NCI-H146 treated with DMSO at 0.1 percent for 48 hours (cell line): ENCODE measurements at regions not wholly inside any gene's neighbourhood (a gene's known extent, or its start where the extent isn't known, plus 50 kb on each side); places are given as distances from the start of the nearest gene placed in this dataset.
"Not testable (repeated sequence)": the region's sequence is repeated elsewhere in the genome, so short reads cannot be mapped to it uniquely, and the experiment has no call there.

Experiments used
- DNase-seq: peaks from one replicate; lab custom pipeline; 2025; ENCODE audit not compliant: unreplicated experiment; lab: John Stamatoyannopoulos, UW

DNA sequence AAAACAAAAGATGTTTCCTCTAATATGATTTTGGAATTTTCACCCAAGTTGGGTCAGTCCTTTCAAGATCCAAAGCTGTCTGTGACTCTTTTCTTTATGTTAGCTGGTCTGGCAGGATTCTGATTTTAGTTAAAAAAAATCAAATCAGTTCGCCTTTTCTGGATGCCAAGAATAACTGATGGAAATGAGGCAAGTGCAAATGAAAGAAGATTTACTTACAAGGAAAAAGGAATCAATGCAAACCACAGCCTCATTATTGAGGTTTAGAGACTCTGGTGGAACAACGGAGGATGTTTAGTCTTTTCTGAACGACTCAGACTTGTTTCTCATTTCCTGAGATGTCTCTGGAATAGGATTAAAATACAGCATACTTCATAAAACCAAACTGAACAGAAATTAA is 117.0 kb upstream of the DYRK2 start:
- DNase-seq = no peak

DNA sequence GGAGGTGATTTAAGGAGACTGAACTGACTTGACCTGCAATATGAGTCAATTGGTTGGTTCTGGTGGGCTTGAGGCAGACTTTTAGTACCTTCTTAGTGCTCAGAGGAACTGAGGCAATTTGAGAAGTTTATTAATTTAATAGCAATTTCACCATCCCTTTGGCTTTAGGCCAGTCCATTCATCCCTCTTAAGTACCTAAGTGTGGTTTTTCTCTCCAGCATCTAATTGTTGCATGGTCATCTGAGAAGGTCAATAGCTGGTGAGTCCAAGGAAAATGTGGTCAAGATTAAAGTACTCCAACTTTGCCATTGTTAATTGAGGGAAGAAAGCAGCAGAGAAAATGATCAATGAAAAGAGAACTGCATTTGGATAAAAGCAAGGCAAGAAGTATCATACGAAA is 115.4 kb upstream of the DYRK2 start:
- DNase-seq = no peak

DNA sequence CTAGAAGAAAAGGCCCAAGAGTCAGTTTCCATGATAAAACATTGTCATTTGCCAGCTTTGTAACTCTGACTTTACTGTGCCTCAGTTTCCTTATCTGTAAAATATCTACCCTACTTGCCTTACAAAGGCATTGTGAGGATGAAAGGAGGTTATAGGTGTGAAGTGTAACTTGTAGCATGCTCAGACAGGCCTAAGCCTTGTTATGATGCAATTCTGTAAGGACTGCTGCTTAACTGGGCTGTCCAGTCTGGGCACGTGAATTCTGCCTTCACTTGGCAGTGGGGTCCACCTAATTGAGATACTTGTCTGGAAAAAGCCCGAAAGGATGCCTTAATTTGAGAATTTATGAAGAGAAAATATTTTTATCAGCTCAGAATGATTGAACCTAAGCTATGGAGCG is 114.5 kb upstream of the DYRK2 start:
- DNase-seq = no peak

DNA sequence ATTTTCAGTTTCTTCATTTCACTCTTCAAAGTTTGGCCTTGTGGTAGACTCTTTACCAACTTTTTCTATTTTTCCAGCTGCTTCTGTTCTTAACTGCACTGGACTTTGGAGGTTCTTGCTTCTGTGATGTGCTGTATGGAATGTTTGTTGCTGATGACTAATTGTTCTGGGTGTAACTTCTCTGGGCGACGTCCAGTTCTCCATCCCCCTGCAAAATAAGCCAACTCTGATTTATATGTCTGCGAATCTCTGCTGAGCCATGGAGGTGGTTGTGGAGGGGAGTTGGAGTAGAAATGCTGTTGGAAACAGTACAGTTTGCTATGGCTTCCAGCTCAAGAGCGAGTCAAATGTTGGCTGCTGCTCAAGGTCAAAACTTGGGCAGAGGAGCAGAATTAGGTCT is 113.9 kb upstream of the DYRK2 start:
- DNase-seq = no peak

DNA sequence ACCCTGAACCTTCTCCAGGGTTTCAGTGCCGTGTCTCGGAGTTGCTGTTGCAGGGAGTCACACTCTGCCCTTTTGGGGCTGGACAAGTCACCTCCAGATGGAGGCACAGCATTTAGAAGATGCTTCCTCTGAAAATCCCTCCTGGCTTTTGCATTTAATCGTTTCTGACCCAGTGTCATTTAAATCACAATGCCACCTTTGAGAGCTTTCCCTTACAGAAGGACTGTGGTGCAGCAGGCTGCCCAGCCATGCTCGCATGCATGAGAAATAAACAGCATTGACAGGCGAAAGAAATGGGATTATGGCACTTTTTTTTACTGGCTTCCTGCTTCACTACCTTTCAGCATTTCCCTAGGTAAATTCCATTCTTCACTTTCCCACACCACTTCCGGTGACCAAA is 113.4 kb upstream of the DYRK2 start:
- DNase-seq = no peak

DNA sequence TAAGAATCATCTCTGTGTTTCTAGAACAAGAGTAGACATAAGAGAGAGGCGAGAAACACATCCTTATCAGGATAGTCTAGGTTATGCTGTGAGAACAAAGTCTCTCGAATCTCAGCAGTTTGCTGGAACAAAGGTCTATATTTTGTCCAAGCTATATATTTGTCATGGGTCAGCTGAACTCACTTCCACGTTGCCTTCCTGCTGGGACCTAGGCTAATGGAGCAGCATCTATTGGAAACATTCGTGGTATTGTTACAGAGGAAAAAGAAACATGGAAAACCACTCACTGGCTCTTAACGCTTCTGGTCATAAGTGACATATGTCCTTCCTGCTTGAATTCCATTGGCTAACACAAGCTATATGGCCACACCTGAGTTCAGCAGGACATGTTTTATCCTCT is 112.6 kb upstream of the DYRK2 start:
- no peak for DNase-seq

DNA sequence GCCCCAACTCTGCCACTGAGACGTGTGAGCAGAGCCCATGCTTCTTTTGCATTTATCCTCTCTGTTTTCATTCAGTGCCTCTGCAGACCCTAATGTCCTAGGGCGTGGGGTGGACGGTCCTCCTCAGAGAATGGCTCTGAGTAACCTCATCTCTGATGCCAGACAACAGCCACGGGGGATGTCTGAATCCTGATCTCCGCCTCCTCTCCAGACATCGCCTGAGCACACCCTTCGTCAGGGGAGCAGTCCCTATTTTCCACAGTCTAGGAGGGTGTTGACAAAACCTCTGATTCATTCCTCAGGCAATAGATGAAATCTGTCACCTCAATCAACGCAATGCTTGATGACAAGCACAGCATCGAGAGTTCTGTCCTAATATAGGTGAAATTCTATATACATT is 109.2 kb upstream of the DYRK2 start:
- DNase-seq = no peak

DNA sequence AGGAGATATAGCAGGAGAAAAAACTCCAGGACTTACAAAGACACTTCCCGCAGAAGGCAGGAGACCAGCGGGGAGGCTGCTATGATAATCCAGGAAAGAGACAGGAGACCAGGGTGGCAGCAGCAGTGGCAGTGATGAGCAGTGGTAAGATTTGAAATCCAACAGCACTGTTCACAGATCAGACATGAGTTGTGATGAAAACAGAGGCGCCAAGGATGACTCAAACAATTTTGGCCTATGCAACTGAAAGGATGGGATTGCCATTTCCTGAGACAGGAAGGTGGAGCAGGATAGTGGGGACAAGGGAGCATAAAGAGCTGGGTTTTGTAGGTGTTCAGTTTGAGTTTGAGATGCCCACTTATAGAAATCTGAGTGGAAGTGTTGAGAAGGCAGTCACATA is 108.6 kb upstream of the DYRK2 start:
- no peak for DNase-seq

DNA sequence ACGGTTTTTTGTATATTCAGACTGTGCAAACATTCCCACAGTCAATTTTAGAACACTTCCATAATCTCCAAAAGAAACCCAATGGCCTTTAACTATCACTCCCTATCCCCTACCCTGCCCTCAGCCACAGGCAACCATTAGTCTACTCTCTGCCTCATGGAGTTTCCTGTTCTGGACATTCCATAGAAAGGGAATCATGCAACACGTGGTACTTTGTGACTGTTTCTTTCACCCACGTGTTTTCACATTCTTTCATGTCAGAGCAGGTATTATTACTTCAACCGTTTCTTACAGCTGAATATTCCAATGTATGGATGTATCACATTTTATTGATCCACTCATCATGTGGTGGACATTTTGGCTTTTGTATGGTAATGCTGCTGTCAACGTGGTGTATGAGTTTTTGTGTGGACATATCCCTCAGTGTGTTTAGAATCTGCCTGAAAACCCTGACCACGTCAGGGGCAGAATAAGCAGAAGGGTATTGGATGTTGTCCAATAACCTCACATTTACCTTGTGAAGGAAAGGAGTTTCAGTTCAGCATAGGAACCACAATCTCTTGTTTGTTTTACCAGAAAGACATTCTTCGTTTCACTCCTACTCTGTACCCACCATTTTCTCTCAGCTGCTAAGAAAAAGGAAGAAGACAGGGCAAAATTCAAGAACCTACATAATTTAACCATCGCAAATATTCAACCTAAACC is 107.5 kb upstream of the DYRK2 start:
- no peak for DNase-seq

DNA sequence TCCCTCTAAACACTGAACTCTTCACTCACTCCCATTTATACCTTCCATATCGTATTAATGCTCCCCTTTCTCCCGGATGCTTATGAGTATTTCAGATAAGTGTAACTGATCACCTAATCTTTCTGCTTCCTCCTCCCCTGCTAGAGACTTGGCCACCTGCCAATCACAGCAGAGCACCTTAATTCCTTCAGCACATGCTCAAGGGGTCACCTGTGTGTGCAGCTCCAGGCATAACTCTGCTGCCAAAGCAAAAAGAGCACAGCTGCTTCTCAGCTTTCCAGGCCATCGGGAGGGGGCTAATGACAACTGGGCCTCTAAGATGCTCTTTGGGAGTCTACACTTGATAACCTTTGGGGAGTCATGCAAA is 106.9 kb upstream of the DYRK2 start:
- DNase-seq = peak; percentile 25

DNA sequence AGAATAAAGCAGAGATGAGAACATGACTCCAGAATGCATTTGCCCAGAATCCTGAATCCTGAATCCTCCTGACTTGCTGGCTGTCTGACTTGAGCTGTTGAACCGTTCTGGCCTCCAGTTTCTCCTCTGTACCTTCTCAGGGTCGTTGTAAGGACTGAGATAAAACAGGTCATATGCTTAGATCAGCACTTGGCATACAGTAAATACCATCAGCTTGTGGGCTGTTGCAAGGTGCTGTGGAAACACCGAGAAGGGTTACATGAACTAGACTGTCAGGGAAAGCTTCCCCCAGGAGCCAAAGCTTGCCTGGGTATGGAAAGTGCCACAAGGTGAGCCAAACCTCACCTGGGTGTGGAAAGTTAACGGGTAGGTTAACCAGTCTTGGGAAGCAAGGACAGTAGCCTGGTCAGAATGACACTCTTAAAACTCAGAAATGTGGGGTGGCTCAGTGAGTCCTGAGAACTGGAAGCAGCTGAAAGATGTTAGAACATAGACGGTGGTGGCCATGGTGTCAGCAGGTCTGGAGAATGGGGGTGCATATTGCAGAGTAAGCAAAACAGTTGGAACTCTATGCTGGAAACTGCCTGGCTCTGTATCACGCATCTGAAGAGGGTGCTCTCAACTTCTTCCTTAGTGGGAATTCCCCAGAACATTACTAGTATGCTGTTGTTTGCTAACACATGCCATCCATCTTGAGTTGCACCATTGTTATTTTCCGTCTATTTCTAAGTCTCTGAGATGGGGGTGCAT is 105.3 kb upstream of the DYRK2 start:
- DNase-seq = no peak

DNA sequence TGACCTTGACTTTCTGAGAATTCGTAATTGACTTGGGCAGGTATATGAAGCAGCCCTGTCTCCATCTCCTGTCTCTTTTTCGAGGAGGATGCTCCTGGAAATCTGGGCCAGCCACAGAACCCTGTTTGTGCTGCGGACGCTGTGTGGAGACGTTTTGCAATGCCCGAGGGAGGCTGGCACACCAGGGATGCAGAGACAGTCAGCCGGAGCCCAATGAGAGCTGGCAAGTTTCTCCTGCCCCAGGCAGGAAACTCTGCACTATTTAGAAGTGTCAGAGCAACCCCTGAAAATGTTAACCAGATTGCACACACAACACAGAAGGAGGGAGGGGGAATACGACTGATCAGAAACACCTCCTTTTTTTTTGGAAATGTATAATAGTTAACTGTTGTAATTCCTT is 103.2 kb upstream of the DYRK2 start:
- DNase-seq = no peak

DNA sequence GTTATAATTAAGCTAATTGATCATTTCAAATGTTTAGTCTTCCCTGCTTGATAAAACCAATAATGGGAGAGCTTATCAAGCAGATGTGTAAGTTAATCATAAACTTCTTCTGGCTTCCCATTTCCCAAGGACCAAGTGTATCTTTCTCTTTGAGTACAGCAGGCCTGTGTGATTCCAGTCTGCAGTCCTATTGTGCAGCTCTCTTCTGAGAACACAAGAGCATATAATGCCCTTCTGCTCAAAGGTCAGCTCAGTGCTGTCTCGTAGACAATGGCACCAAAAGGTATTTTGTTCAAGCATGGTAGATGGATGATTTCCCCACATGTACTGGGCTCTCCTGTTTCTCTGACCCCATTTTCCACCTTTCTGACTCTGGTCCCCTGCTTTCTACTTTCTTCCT is 101.8 kb upstream of the DYRK2 start:
- peak; percentile 29 for DNase-seq

DNA sequence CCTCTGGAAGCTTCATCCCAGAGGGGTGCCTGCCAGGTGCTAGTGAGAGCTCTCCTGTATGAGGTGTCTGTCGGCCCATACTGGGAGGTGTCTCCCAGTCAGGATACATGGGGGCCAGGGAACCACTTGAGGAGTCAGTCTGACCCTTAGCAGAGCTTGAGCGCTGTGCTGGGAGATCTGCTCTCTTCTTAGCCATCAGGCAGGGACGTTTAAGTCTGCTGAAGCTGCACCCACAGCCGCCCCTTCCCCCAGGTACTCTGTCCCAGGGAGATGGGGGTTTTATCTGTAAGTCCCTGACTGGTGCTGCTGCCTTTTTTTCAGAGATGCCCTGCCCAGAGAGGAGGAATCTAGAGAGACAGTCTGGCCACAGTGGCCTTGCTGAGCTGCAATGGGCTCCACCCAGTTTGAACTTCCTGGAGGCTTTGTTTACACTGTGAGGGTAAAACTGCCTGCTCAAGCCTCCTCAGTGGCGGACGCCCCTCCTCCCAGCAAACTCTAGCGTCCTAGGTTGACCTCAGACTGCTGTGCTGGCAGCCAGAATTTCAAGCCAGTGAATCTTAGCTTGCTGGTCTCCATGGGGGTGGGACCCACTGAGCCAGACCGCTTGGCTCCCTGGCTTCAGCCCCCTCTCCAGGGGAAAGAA is 93.3 kb upstream of the DYRK2 start:
- DNase-seq = not testable (repeated sequence)

DNA sequence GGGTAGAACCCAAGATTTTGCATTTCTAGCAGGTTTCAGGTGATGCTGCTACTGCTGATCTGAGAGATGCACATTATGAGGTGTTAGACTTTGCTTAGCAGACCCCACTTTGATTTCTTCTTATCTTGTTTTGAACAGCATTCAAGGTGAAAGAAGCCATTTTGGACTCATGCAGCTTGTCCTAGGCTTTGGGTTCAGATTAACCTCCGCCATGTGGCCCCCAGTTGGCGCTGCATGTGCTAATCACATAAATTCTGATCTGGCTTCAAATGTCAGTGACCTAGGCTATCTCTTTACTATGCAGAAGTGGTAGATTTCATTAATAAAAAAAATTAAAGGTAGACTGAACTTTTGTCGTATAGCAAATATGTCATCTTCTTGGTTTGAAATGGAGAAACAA is 89.8 kb upstream of the DYRK2 start:
- DNase-seq = no peak

DNA sequence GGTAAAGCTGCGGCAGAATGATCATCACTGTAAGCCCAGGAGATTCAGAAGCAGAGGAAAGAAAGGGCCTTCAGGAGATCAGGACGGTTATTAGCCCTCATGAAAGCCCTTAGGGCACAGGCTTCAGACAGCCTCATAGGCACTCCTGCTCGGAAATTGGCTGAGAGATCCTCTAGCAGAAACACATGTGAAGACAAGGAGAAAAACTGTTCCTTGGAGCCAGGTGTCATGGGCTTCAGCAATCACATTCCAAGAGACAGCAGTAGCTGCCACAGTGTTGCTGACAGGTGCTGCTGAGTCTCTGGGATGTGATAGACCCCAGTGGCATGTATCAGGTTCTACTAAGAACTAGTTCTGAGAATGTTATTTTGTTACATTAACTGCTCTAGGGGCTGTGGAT is 88.8 kb upstream of the DYRK2 start:
- DNase-seq = no peak

DNA sequence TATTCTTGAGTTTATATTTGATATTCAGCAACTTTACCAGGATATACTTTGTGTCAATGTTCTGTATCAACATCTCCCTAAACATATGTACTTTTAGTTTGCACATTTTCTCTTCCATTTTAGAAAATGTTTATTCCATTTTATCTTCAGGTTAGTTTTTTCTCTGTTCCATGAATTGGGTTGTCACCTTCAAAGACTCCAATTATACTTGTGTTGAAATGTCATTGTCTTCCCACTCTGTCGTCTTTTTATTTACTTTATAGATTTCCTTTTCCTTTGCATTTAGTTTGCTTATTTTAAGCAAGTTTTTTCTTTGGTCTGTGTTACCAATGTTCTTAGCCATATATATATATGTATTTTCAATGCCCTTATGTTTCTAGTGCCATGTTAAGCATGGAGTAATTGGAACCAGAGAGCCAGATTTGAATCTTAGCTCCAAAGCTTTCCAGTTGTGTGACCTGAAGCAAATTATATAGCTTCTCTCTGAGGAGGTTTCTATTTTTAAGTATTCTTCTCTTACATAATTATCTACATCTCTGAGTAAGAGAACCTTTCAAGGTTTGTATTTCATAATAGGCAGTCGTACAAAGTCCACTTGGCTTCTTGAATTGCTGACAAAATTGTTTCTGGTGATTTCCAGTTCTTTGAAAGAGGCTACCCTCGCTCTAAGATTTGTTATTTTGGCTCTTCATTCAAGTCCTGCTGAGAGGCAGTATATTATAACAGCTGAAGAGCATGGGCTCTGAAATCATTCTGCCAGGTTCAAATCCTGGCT is 85.8 kb upstream of the DYRK2 start:
- no peak for DNase-seq

DNA sequence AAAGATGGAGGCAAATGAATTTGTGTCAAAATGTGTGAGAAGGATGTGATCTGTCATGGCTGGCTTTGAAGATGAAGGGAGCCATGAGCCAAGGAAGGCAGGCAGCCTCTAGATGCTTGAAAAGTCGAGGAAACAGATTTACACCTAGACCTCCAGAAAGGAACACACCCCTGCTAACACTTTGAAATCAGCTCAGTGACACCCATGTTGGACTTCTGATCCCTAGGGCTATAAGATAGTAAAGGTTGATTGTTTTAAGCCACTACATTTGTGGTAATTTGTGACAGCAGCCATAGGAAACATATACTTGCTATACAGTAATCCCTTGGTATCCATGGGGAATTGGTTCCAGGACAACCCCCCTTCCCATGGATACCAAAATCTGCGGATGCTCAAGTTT is 80.5 kb upstream of the DYRK2 start:
- no peak for DNase-seq

DNA sequence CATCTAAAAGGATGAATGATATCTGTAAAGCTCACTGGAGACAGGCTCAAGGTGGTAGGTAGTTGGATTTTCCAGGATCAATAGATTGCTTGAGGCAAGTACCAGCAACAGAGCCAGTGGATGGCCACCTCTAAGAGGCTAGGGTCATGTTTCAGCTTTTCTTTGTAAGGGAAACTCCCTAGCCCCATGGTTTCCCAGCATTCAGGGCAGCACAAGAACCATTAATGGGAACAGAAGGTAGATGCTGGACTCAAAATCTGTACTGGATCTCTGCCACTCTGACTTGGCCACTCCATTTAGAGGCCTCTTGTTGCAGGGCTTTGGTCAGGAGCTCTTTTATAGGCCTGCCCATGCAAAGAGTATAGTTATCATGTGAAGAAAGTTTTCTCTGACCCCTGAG is 76.1 kb upstream of the DYRK2 start:
- DNase-seq = peak; percentile 50

DNA sequence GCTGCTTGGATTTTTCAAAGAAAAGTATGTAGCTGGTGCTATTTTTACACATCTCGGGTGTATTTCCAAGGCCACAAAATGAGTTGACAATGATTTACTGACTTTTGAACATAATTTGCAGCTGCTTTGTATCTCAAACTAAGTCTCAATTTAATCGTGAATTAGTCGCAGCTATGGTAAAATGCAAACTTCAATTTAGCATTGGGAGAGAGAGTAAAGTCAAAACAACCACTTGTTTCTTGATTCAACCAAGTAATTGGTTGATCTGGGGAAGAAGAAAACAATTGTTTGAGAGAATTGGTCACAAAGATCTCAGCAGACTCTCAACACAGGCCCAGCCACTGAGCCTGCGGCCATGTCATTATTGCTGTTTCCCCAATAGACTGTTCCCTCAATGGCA is 75.0 kb upstream of the DYRK2 start:
- no peak for DNase-seq

DNA sequence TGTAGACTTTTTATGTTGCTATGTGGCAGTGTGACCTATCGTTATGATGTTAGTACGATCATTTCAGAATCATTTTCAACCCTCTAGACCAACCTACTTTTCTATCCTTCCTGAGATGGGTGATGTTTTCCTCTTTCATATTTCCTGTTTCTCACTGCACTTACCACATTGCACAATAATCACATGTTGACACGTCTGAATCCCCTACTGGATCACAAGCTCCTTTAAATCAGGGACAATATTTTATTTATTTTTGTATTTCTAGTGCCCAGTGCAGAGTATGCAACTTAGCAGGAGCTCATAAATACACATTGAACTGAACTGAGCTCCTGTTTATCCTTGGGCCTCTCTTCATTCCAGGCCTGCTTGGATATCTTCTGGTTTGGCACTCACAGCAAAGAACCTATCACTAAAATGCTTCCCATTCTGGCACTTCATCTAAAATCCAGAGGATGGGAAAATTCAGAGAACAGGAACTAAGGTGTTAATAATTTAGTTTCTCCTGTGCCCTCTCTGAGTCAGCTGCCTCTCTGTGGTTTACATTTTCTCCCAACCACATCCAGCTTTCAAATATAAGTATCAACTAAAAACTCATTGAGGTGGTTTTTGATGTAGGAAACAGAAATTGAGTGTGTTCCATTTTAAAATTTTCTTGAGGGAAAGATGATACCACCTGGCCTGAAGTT is 69.4 kb upstream of the DYRK2 start:
- DNase-seq = no peak
